ENCODE measurements at regions not wholly inside any gene's neighbourhood (a gene's known extent, or its start where the extent isn't known, plus 50 kb on each side); places are given as distances from the start of the nearest gene placed in this dataset.

- TF ChIP-seq HNF4A (conservative IDR thresholded peaks at IDR 0.05) = no peak
- TF ChIP-seq YY1 (IDR thresholded peaks at IDR 0.05) = no peak
- no peak for TF ChIP-seq FOXA1 (IDR thresholded peaks at IDR 0.05)
- TF ChIP-seq HNF4G (IDR thresholded peaks at IDR 0.05) = no peak
- TF ChIP-seq ATF3 (IDR thresholded peaks at IDR 0.05) = no peak
- no peak for TF ChIP-seq RXRA (IDR thresholded peaks at IDR 0.05)
- TF ChIP-seq ZBTB33 (IDR thresholded peaks at IDR 0.05) = no peak
- no peak for TF ChIP-seq REST (IDR thresholded peaks at IDR 0.05)
- TF ChIP-seq GABPA (IDR thresholded peaks at IDR 0.05 in 1 of 2, conservative IDR thresholded peaks at IDR 0.05 in 1 of 2) = no peak
- TF ChIP-seq NR2F2 (IDR thresholded peaks at IDR 0.05) = no peak
- no peak for TF ChIP-seq MAX (IDR thresholded peaks at IDR 0.05)
- TF ChIP-seq EGR1 (IDR thresholded peaks at IDR 0.05; ENCODE audit: low read depth in 2 of 2) = no peak
- TF ChIP-seq FOXA2 (IDR thresholded peaks at IDR 0.05) = no peak
- no peak for TF ChIP-seq SP1 (IDR thresholded peaks at IDR 0.05)
- no peak overlapping the region for H3K4me3 ChIP-seq (ENCODE audit: low read depth in 1 of 3, low read length in 3 of 3)
- no peaks in the 10 kb centered on the region for H3K36me3 ChIP-seq (ENCODE audit: control insufficient read depth in 4 of 4, insufficient read depth in 3 of 4, low read depth in 1 of 4, low read length in 3 of 4)
- H3K9me3 ChIP-seq (ENCODE audit: control insufficient read depth in 4 of 4, low read length in 3 of 4) = peaks cover 0 to 2% (median 0%) of the 10 kb centered on the region in 4 donors
- no peak overlapping the region for H3K27ac ChIP-seq (ENCODE audit: low read depth in 1 of 2, low read length in 2 of 2)
- H3K4me1 ChIP-seq (ENCODE audit: control insufficient read depth in 4 of 4, insufficient read depth in 4 of 4, low read length in 3 of 4) = no peaks in the 10 kb centered on the region
- no peak for DNase-seq (ENCODE audit: low spot score)
- no peak overlapping the region for H3K9ac ChIP-seq (ENCODE audit: low read depth in 1 of 2, low read length in 2 of 2)
- WGBS = 83% methylated on average over 8 of the region's 8 CpGs
- peaks cover 0 to 2% (median 0%) of the 10 kb centered on the region in 4 donors for H3K27me3 ChIP-seq (ENCODE audit: control insufficient read depth in 4 of 4, insufficient read depth in 4 of 4, low read length in 3 of 4)
These were observed 981.4 kb upstream of the WWC1 start for GRCh38 chr5:167309941-167310517.

GRCh38 chr5:167311340-167311739, 980.1 kb upstream of the WWC1 start:
- no peak overlapping the region for H3K9ac ChIP-seq (ENCODE audit: low read depth in 1 of 2, low read length in 2 of 2)
- 88% methylated on average over 3 of the region's 3 CpGs for WGBS
- peaks cover 0 to 2% (median 0%) of the 10 kb centered on the region in 4 donors for H3K27me3 ChIP-seq (ENCODE audit: control insufficient read depth in 4 of 4, insufficient read depth in 4 of 4, low read length in 3 of 4)
- no peaks in the 10 kb centered on the region for H3K4me1 ChIP-seq (ENCODE audit: control insufficient read depth in 4 of 4, insufficient read depth in 4 of 4, low read length in 3 of 4)
- peaks cover 0 to 2% (median 0%) of the 10 kb centered on the region in 4 donors for H3K9me3 ChIP-seq (ENCODE audit: control insufficient read depth in 4 of 4, low read length in 3 of 4)
- no peaks in the 10 kb centered on the region for H3K36me3 ChIP-seq (ENCODE audit: control insufficient read depth in 4 of 4, insufficient read depth in 3 of 4, low read depth in 1 of 4, low read length in 3 of 4)
- no peak overlapping the region for H3K4me3 ChIP-seq (ENCODE audit: low read depth in 1 of 3, low read length in 3 of 3)
- H3K27ac ChIP-seq (ENCODE audit: low read depth in 1 of 2, low read length in 2 of 2) = no peak overlapping the region
- no peak for DNase-seq (ENCODE audit: low spot score)
- no peak for TF ChIP-seq FOXA1 (IDR thresholded peaks at IDR 0.05)
- TF ChIP-seq ZBTB33 (IDR thresholded peaks at IDR 0.05) = no peak
- no peak for TF ChIP-seq HNF4A (conservative IDR thresholded peaks at IDR 0.05)
- TF ChIP-seq RAD21 (IDR thresholded peaks at IDR 0.05) = no peak
- no peak for TF ChIP-seq RXRA (IDR thresholded peaks at IDR 0.05)
- no peak for TF ChIP-seq TAF1 (conservative IDR thresholded peaks at IDR 0.05)
- no peak for TF ChIP-seq HNF4G (IDR thresholded peaks at IDR 0.05)
- TF ChIP-seq YY1 (IDR thresholded peaks at IDR 0.05) = no peak
- TF ChIP-seq REST (IDR thresholded peaks at IDR 0.05) = no peak
- no peak for TF ChIP-seq GABPA (IDR thresholded peaks at IDR 0.05 in 1 of 2, conservative IDR thresholded peaks at IDR 0.05 in 1 of 2)
- TF ChIP-seq NR2F2 (IDR thresholded peaks at IDR 0.05) = no peak
- no peak for TF ChIP-seq CTCF (IDR thresholded peaks at IDR 0.05; ENCODE audit: low read depth, low read length, missing input control)
- no peak for TF ChIP-seq EGR1 (IDR thresholded peaks at IDR 0.05; ENCODE audit: low read depth in 2 of 2)
- no peak for TF ChIP-seq JUND (IDR thresholded peaks at IDR 0.05)

Measured in liver (tissue), 8 donors.